NCI-H460 (cell line): ENCODE measurements at regions not wholly inside any gene's neighbourhood (a gene's known extent, or its start where the extent isn't known, plus 50 kb on each side); places are given as distances from the start of the nearest gene placed in this dataset.
"Not testable (repeated sequence)": the region's sequence is repeated elsewhere in the genome, so short reads cannot be mapped to it uniquely, and the experiment has no call there.

Source experiments
- DNase-seq: peaks from one replicate; pipeline ENCODE4 v3.0.0-alpha.2; 2016; ENCODE audit warnings: low read depth; ENCODE audit errors: extremely low read depth

DNA sequence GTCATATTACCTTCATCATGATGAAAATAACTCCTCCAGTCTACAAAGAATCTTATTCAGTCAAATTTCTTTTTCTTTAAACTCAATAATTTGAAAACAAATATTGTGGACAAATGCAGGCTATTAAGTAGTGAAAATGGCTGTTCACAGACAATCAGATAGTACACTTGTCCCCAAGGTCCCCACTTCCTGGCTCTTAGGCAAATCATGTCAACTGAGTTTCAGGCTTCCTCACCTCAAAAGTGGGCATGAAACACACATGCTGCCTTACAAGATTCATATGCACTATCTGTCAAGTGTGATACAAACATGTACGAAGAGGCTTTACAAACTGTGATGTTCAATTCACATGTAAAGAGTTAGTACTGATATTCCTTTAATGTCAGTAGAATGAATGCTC lies 385.2 kb upstream of the SEMA6A start:
- no peak for DNase-seq

DNA sequence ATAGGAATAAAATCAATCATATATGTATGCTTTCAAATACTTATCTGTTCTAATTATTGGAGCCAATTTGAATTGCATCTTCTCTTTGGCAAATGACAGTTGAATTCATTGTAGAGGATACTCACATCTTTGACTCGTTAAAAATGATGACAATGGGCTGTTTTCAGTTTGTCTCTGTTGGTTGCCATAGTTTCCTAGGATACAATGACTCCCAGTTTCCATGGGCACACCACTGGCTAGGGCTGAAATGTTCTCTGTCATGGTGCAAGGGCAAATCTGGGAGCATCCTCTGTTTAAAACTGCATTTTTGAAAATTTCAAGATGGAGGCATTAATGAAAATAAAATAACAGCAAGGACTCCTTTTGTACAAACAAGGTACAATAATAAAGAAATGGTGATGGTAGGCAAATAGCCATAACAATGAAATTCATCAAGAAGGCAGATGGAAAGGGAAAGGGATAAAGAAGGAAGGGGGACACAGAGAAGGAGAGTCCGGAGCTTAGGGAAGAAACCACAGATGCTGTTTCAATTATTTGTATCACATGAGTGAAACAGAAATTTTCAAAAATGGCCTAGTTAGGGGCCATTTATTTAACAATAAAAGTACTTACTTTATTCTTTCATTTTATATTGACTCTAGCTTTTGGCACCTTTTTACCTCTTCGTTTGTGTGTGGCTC lies 378.8 kb upstream of the SEMA6A start:
- DNase-seq = no peak

DNA sequence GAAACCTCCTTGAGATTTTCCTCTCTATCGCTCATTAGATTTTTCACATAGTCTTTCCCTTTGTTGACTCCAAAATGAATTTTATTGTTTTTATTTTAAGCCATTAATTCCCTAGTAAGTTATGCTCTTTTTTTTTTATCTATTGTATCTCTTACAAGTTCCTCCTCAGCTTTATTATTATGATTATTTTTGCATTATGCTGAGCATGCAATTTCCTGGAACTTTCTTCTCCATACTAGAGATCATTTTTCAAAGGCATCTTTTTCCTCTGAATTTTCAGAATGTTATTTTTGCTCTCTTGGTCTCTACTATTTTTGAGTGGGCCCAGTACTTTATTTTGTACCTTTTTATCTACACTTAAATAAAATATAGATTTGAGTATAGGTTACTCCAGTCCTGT lies 376.6 kb upstream of the SEMA6A start:
- no peak for DNase-seq

DNA sequence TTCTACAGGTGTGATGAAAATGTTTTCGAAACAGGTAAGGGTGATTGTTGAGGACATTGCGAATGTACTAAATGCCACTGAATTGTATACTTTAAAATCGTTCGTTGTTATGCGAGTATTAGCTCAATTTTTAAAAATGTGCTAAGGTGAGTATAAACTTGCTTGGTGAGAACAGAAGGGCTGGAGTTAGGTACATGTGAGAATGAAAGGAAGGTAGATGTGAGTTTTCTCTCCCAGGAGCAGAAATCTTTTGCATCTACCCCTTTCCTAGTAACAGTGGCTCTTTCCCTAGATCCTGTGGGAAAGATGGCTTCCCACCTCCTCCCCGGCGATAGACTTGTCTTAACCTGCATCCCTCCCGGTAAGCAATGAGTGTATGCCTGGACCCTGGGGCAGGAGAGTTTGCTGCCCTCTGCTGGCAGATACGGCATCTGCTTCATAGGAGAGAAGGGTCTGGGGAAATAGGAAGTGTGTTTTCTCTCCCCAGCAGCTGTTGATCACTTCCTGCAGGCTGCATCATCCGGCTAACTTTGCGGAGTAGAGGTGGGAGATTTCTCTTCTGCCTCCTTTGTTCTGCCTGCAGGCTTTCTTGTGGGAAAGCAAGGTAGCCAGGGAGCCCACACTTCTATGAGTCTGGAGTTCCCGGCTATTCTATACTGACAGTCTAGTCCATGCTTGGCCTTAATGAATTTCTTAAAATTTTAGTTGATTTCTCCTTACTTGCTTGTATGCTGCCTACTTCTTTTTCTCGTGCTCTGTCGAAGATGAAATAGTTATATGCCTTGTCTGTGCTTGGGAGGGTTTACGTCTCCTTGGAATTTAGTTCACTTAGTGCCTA lies 373.3 kb upstream of the SEMA6A start:
- DNase-seq = peak; percentile 50

DNA sequence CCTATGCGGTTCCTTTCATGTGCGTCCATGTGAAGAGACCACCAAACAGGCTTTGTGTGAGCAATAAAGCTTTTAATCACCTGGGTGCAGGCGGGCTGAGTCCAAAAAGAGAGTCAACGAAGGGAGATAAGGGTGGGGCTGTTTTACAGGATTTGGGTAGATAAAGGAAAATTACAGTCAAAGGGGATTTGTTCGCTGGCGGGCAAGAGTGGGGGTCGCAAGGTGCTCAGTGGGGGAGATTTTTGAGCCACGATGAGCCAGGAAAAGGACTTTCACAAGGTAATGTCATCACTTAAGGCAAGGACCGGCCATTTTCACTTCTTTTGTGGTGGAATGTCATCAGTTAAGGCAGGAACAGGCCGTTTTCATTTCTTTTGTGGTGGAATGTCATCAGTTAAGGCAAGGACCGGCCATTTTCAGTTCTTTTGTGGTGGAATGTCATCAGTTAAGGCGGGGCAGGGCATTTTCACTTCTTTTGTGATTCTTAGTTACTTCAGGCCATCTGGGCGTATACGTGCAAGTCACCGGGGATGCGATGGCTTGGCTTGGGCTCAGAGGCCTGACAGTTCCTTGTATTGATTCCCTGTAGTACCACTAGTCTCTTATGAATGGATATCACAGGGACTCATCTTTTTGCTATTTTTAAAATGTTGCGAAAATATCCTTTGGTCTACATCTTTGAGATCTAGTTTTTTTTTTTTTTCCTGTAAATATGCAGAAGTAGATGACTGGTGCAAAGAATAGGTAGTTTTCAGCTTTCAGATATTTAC lies 371.2 kb upstream of the SEMA6A start:
- DNase-seq = not testable (repeated sequence)

DNA sequence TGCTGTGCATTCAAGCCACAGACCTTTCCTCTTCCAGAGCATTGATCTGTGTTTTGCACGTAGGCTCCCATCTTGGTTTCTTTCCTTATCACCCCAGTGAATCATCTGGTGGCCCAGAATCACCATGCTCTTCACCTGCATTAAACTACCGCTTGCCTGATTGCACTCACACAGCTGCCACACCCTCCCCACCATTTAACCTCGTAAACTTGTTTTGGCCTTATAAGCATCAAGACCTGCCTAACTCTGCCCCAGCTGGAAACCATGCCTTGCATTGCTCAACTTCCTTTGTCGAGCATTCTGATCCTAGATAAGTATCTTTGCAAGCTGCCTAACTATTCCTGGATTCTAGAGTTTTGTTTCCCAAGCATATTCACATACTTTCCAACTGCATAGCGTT lies 369.6 kb upstream of the SEMA6A start:
- no peak for DNase-seq

DNA sequence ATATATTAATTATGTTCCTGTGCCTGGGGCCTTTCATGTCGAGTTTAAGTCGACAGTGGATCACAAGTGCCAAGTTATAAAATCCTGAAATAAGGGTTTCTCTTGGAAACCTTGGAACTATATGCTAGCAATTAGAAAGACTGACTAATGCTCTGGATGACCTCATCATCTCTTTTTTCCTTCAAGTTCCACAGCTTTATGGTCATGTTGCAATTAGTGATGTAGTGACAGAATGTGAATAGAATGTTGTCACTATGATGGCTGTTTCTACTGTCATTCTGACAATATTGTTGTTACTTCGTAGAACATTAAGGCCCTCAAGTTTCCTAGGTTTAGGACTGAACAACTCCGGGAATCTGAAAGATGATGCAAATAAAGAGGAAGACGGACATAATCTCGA lies 368.0 kb upstream of the SEMA6A start:
- no peak for DNase-seq

DNA sequence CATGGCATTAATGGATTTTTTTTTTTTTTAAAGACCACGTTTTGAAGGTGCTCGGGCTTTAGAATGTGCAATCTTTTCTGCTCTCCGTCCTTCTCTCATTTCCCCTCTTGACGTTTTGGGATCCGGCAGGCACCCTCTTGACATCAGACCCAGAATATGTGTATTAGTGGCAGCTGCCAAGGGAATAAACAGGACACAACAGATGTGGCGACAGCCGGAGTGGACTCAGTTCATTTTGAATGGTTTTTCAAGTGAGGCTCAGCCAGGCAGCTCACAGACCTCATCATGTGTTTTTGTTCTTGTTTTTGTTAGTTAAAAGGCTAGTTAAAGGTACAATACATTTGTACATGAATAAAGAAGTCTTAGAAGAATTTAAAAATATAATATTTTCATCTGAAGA lies 365.0 kb upstream of the SEMA6A start:
- DNase-seq = no peak

DNA sequence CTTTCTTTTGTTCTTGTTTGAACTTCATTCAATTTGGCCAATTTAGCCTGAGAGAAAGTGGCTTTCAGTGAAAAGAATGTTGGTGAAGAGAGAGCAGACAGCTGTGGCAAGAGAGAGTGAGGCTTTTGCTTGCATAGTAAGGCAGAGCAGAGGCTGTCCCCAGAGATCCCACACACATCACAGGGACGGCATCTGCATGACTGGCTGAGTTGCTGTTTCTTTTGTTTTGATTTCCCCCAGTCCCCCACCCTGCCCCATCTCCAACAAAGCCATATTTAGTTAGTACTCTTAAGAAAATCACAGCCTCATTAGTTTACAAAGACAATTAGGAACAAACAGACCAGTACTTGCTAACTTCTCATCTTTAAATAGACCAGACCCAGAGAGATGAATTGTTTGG lies 363.9 kb upstream of the SEMA6A start:
- DNase-seq = no peak

DNA sequence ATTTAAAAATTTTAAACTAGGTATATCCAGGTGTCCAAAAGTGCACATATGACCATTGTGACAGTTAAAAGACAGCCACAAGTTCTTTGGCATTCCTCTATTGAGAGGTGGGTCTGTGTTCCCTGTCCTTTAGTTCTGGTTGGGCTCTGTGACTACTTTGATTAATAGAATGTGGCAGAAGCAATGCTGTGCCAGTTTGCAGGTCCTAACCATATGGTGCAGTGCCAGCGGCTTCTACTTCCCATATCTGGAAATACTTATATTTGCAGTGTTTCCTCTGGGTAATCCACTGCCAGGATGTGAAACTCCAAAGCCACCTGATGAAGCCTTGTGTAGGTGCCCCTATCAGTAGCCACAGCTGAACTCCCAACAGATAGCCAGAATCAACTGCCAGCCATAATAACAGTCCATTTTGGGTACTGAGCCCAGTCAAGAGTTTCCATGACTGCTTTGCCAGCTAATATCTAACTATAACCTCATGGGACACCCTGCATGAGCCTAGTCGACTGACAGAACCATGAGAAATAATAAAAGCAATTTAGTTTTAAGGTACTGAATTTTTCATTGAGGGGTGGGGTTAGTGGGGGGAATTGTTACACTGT lies 361.0 kb upstream of the SEMA6A start:
- DNase-seq = no peak

DNA sequence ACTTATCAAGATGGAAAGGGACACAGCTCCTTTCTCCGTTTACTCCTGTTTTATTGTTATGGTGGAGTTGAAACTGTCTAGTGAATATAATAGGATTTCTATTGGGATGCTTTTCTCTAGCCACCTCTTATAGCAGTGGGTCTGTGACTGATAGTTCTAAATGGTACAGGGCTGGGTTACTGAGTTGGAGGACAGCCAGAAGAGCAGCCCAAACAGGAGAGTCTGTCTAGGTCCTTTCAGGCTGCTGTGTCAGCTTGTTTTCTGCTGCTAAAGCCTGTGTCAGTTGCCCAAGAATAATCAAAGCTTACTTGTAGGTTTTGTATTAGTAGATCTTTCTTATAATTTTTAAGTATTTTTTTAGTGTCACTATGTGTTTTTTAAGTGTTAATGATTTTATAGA lies 356.0 kb upstream of the SEMA6A start:
- DNase-seq = no peak

DNA sequence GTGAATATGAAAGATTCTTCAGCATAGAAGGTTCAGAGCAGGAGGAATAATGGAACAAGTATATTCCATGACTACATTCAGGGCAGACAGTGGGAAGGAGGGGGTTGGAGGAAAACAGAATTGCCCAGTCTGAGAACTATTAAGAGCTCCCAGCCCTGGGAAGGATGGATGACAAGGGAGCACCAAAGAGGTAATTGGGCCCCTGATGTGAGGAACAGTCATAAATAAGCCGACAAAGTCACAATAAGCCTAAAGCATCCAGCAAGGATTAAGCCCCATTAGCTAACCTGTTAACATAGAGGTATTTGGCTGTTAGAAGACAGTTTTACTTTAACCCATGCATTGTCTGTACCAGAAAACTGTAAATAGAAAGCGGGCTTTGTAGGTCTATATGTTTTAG lies 348.7 kb upstream of the SEMA6A start:
- no peak for DNase-seq

DNA sequence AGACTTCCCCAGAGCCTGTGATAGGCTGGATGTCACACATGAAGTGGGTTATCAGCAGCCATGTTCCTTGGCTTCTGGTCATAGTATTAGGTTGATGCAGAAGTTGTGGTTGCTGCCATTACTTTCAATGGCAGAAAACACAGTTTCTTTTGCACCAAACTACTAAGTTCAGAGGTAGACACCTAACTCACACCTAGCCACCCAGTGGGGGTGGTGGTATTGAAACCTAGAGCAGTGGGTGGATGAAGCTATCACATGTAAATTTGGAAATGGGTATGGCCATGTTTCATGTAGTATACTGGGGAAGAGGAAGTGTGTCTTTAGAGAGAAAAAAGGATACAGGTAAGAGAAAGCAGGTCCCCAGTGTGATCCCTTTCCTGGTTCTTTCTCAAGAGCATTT lies 347.9 kb upstream of the SEMA6A start:
- DNase-seq = no peak

DNA sequence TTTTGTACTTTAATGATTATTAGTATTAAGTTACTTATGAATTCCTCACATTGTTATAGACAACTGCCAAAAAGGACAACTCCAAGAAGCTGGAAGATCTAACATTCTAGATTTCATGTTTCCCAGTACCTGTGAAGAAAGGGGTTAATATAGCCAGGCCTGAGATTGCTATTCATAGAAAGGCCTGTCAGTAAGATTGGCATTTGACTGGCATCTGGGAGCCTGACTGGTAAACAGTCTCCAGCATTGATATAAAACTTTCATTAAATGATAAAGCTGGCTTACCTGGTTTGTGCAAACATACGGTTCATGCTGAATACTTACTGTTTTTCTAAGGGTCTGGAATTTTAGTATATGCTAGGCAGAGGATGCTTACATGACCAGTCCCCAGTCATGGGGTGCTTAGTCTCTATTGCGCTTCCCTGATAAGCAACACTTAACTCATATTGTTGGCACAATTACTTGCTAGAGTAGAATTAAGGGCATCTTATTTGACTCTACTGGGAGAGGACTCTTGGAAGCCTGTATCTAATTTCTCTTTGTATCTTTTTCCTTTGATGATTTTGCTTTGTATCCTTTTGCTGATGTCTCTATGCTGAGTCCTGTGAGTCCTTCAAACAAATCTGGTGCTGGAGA lies 340.4 kb upstream of the SEMA6A start:
- no peak for DNase-seq

DNA sequence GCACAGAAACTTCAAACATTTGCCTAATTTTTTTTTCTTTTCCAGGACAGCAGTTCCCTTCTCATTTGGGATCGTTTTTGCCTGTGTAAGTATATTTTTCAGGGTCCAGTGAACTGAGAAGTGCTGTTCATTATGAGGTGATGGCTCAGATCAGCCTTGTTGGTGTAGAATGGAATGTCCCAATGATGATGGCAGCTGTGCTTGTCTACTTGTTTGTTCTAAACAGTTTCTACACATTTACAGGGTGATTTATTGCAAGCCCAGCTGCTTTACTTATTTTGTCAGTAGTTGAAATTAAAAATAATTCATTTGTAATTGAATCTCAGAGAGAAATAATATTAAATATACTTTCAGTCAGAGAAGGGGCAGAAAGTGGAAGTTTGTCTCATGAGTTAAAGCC lies 337.6 kb upstream of the SEMA6A start:
- no peak for DNase-seq

DNA sequence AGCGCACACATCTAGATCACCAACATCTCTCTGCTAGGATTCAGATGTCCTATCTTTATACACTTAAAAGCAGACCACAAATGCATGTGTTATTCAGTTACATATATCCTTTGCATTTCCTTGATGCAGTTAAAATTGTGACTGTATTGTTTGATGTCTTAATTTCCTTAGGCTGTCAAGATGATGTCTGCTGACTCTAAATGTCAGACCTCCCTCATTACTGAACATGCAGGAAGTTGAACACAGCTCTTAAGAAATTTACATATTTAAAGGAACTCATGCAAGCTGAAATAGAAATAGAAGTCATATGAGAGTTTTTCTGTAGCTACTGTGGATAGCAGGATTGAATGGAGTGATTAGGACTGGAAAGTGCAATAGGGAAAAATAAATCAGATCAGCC lies 336.5 kb upstream of the SEMA6A start:
- DNase-seq = no peak

DNA sequence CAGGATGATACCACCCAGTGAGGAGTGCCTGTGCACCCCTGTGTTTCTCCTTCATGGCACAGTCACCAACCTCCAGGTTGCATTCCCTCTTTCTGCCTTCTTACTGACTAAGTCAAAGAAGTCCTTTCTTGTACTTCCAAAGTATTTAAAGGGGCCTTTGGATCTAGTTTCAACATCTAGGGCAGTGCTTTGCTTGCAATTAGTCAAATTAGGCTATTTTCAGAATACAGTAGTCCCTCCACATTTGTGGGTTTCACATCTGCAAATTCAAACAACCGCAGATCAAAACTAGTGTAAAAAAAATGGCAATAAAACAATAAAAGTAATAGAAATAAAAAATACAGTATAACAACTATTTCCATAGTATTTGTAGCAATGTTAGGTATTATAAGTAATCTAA lies 333.9 kb upstream of the SEMA6A start:
- no peak for DNase-seq

DNA sequence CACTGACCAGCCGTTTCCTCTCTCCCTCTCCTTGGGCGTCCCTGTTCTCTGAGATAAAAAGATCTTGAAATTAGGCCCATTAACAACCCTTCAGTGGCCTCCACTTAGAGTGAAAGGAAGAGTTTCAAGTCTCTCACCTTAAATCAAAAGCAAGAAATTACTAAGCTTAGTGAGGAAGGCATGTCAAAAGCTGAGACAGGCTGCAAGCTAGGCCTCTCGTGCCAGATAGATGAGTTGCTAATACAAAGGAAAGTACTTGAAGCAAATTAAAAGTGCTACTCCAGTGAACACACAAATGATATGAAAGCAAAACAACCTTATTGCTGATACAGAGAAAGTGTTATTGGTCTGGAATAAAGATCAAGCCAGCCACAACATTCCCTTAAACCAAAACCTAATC lies 331.3 kb upstream of the SEMA6A start:
- DNase-seq = no peak

DNA sequence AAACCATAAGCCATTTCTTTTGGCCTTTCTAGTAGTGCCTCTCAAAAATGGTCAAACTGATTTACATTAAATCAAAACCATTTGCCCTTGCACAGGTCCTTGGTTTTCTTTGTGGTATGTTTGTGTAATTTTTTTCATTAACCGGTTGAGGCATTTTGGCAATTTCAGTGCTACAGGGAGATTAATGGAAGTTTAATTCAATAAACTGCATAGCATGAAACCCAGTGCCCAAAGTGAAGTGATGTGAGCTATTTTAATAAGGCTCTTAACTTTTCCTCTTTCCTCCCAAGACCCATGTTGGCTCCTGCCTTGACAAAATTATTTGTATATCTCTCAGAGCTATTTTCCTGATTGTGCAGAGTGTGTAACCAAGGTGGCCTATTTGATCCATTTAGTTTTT lies 326.2 kb upstream of the SEMA6A start:
- DNase-seq = no peak

DNA sequence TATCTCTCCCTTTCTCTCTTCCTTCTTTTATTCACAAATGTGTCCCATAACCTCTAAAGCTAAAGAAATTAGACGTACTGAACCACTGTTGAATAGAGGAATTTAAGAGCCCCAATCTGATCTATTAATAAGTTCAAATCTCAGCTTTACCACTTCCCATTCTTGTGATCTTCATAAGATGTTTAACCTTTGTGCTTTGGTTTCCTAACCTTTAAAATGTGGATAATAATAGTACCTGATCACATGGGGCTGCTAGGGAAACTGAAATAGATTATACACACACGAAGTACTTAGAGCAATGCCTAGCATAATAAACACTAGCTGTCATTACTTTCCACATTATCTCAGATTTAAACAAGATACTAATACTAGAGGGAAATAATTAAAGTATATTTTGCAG lies 324.3 kb upstream of the SEMA6A start:
- no peak for DNase-seq

DNA sequence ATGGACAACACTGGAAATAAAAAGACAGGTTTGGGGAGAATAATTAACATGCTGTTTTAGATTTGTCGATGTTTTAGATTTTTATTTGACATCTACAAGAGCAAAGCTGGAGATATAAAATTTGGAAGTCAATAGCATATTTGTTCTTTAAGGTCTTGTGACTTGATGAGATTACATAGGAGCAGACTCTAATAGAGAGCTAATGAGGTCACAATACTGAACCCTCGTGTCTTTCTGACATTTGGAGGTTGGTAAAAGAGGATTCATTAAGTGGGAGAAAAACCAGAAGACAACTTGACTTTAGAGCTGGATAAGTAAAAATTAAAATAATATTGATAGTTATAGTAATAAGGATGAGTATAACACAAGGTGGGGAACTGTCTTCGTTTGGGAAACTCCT lies 322.7 kb upstream of the SEMA6A start:
- DNase-seq = no peak
